GM21526 (cell line): ENCODE measurements at regions not wholly inside any gene's neighbourhood (a gene's known extent, or its start where the extent isn't known, plus 50 kb on each side); places are given as distances from the start of the nearest gene placed in this dataset.
A peak's percentile ranks its signal among the peaks of the same experiment; 100 is the strongest.

Source experiments
- ATAC-seq: cut with Tn5 transposase; IDR thresholded peaks from one replicate; pipeline ENCODE4 v1.9.1; 2021; ENCODE audit warnings: moderate library complexity; ENCODE audit not compliant: unreplicated experiment, low FRiP score

GRCh38 chr6:104579310-104579863 is 280.3 kb downstream of the HACE1 start:
- ATAC-seq, result no peak

- ATAC-seq, result no peak
These were observed 284.2 kb downstream of the HACE1 start for GRCh38 chr6:104575536-104575935.

- no peak for ATAC-seq
These were observed 285.5 kb downstream of the HACE1 start for GRCh38 chr6:104574135-104574750.

GRCh38 chr6:104573350-104573749 is 286.4 kb downstream of the HACE1 start:
- ATAC-seq, result no peak

GRCh38 chr6:104572901-104573300 is 286.8 kb downstream of the HACE1 start:
- ATAC-seq, result no peak

- no peak for ATAC-seq
These were observed 293.3 kb downstream of the HACE1 start for GRCh38 chr6:104566411-104566810.

- no peak for ATAC-seq
These were observed 296.4 kb downstream of the HACE1 start for GRCh38 chr6:104563306-104563705.

GRCh38 chr6:104559435-104560202 is 300.1 kb downstream of the HACE1 start:
- no peak for ATAC-seq

- no peak for ATAC-seq
These were observed 301.0 kb downstream of the HACE1 start for GRCh38 chr6:104558746-104559145.

- ATAC-seq, result no peak
These were observed 311.4 kb downstream of the HACE1 start for GRCh38 chr6:104548297-104548696.

GRCh38 chr6:104541411-104541810 is 318.3 kb downstream of the HACE1 start:
- ATAC-seq, result no peak

- ATAC-seq, result no peak
These were observed 319.0 kb downstream of the HACE1 start for GRCh38 chr6:104540743-104541142.

GRCh38 chr6:104539173-104539572 is 320.5 kb downstream of the HACE1 start:
- no peak for ATAC-seq

GRCh38 chr6:104537872-104538271 is 321.8 kb downstream of the HACE1 start:
- no peak for ATAC-seq

- ATAC-seq, result no peak
These were observed 322.5 kb downstream of the HACE1 start for GRCh38 chr6:104537180-104537579.

GRCh38 chr6:104532462-104532861 is 327.3 kb downstream of the HACE1 start:
- ATAC-seq, result no peak

GRCh38 chr6:104531646-104532045 is 328.1 kb downstream of the HACE1 start:
- ATAC-seq, result no peak

GRCh38 chr6:104527761-104528415 is 331.8 kb downstream of the HACE1 start:
- ATAC-seq, result no peak

GRCh38 chr6:104527311-104527710 is 332.4 kb downstream of the HACE1 start:
- ATAC-seq, result no peak

GRCh38 chr6:104526376-104526775 is 333.3 kb downstream of the HACE1 start:
- ATAC-seq, result no peak

- ATAC-seq, result peak; percentile 98
These were observed 333.9 kb downstream of the HACE1 start for GRCh38 chr6:104525677-104526322.
